PC-9 (cell line): ENCODE measurements at regions not wholly inside any gene's neighbourhood (a gene's known extent, or its start where the extent isn't known, plus 50 kb on each side); places are given as distances from the start of the nearest gene placed in this dataset.

ENCODE experiments used
- EZH2 ChIP-seq: fragments of 200-600 bp; sonication (generic); IDR thresholded peaks from 2 replicates; pipeline ENCODE4 v1.8.0; 2017; ENCODE audit warnings: antibody characterized with exemption, low read depth
- TF ChIP-seq, protein P1 (sequence below): fragments of 200-600 bp; sonication (generic); conservative IDR thresholded peaks from 2 replicates; pipeline ENCODE4 v1.6.1; 2017; ENCODE audit warnings: mixed run types, antibody characterized with exemption, mild to moderate bottlenecking, moderate library complexity

DNA sequence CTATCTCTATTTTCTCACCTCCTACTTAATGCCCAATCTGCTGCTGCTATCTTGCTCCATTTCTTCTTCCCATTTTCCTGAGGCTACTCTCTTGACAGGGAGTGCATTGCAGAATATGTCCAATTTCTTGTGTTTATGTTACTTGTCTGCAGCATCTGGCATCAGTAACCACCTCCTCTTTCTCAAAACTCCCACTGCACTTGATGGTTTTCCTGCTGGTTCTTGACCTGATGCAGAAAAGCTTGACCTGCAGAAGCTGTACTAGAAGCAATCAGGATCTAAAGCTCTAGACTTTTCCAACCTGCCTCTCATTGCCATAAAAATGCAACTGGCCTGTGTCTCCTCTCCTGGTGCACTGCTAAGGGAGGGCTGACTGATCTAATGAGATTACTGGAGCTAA, 287.8 kb downstream of the ZEB1 start:
- TF ChIP-seq, protein P1, sequence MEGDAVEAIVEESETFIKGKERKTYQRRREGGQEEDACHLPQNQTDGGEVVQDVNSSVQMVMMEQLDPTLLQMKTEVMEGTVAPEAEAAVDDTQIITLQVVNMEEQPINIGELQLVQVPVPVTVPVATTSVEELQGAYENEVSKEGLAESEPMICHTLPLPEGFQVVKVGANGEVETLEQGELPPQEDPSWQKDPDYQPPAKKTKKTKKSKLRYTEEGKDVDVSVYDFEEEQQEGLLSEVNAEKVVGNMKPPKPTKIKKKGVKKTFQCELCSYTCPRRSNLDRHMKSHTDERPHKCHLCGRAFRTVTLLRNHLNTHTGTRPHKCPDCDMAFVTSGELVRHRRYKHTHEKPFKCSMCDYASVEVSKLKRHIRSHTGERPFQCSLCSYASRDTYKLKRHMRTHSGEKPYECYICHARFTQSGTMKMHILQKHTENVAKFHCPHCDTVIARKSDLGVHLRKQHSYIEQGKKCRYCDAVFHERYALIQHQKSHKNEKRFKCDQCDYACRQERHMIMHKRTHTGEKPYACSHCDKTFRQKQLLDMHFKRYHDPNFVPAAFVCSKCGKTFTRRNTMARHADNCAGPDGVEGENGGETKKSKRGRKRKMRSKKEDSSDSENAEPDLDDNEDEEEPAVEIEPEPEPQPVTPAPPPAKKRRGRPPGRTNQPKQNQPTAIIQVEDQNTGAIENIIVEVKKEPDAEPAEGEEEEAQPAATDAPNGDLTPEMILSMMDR = no peak
- no peak for TF ChIP-seq EZH2
